HG02678 (cell line): ENCODE measurements at regions not wholly inside any gene's neighbourhood (a gene's known extent, or its start where the extent isn't known, plus 50 kb on each side); places are given as distances from the start of the nearest gene placed in this dataset.

Experiments
- ATAC-seq: cut with Tn5 transposase; IDR thresholded peaks from one replicate; pipeline ENCODE4 v1.9.1; 2021; ENCODE audit warnings: mild to moderate bottlenecking, moderate library complexity; ENCODE audit not compliant: unreplicated experiment

DNA sequence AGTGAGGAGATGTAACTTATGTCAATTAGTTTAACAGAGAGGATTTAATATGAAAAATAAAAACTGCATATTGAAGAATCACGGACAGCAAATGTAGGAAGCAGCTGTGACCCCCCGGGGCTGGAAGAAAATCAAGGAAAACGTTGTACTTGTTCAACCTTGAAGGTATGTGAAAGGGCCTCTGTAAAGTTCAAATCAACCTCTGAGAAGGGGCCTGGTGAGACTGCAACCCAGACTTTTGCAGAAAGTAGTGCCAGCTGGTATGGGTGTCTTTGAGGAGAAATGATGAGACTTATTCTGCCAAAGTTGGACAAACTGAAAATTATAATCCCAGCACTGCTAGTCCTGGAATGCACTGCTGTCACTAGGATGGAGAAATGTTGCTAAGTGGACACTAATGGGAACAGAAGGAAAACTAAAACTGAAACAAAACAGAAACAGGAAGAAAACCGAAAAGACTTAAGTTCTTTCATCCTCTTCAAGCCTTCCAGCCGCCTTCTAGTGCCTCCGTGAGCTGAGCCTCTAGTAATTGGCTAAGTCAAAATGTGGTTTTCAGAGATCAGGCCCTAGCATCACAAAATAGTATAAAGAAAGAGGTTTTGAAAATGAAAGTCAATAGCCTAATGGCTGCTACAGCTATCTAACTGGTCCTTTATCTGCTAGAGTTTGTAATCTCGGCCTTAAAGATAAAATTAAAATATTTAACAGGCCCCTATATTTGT is 253.7 kb upstream of the SORCS1 start:
- ATAC-seq: peak; percentile 82

- no peak for ATAC-seq
Observed at GRCh38 chr10:107417446-107417845, 252.9 kb upstream of the SORCS1 start.

DNA sequence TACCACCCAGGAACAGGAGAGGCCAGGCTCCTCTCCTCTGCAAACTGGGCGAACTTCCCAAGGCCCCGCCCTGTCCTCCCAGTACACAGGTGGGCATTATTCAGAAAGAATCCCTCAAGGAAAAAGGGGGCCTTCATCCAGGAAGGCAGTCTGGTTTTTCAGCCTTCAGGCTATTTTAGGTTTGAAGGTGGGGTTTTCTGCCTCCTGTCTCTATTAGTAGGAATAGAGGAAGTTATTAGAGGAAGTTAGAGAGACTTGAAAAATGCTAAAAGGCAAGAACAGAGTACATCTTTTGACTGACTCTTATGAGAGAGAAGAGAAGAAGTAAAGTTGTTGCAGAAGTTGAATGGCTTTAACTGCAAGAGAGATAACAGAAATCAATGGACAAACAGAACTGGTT is 250.9 kb upstream of the SORCS1 start:
- ATAC-seq: peak; percentile 43

GRCh38 chr10:107413971-107414370 is 249.5 kb upstream of the SORCS1 start:
- ATAC-seq: no peak

DNA sequence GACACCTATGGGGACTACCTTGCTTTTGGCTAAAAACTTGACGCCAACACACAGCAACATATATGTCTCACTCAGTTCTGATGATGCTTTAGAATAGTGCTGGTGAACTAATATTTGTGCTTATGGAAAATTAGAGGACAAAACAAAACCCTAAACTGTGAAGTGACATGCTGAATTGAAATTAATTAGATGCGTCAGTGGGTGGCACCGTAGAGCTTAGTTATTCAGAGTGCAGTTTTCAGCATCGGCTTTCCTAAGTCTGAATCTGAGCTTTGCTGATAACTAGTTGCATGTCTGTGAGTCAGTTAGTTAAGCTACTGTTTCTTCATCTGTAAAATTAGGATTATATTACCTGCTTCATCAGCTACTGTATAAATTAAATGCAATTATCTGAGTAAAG is 245.0 kb upstream of the SORCS1 start:
- peak; percentile 63 for ATAC-seq

DNA sequence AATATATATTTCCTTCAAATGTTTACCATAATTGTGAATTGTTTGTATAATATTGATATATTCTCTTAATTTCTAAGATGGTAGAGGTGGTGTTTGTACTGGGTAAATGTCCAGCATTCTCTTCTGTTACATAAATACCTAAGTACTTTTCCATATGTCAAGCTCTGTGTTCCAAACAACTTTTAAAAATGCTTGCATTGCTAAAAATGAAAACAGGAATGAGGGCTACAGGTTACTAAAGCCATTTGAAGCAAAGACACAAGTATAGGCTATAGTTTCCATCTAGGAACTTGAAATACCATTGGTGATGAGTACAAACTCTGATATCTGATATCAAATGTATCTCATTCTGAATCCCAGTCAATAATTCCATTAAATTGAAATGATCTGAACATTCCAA is 233.6 kb upstream of the SORCS1 start:
- no peak for ATAC-seq

- no peak for ATAC-seq
Observed at GRCh38 chr10:107391901-107392300, 227.4 kb upstream of the SORCS1 start.

DNA sequence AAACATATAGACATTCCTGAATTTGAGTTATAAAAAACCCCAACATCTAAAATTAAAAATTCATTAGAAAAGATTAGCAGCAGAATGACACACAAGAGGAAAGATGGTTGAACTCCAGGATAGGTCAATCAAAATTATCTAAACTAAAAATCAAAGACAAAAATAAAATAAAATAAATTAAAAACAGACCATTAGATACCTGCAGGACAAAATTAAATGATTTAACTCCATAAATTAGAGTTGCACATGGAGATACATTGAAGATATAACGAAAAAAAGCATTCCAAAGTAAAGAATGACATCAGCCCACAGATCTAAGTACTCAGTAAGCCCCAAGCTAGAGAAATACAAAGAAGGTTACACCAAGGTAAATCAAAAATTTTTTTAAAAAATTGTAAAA is 226.1 kb upstream of the SORCS1 start:
- no peak for ATAC-seq

DNA sequence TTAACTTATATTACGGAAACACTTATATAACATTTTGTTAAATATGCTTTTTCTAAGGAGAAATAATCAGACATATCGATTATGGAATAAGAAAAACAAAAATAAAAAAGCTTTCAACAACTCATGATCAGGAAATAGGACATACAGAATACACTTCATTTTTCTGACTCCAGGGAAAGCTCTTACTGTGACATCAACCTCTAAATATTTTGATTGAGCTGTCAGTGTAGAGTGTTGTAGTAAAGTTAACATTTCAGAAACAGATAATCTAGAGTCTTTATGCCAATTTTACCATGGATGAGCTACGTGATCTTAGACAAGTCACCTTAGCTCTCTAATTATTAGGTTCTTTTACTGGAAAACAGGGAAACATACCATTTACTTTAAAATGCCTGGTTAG is 218.9 kb upstream of the SORCS1 start:
- no peak for ATAC-seq

DNA sequence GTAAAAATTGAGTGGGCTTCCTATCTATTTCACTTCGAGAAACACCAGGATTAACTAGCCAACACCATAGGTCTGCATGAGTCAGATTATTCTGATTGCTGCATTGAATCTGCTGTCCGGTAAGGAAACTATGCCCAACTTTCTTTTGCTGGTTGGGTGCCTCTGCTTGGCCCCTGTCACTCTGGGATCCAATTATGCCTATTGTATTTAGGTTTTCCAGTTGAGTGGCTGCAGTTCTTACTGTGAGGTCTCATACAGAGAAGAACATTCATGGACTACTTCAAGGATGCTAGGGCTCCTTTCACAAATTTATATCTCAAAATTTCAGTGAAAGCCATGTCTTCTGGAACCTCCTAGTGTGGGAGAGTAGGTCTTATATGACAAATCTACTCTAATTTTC is 215.1 kb upstream of the SORCS1 start:
- ATAC-seq: no peak

DNA sequence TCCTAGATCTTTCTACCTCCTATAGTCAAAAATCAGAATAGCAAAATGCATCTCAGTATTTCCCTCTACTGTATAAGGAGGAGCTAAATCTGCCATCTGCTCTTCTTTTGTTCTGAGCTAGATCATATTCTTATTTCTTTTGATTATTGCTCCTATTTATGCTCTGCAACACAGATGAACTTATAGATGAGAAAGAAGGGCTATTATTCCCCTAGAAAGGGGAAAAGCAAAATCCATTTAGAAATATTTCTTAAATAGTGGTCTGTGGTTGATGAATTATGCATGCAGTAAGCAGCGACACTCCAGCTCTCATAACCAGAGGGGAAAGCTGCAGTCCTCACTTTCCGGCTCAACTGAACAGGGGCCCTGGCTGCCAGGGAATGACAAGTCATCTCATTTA is 207.3 kb upstream of the SORCS1 start:
- ATAC-seq: no peak

DNA sequence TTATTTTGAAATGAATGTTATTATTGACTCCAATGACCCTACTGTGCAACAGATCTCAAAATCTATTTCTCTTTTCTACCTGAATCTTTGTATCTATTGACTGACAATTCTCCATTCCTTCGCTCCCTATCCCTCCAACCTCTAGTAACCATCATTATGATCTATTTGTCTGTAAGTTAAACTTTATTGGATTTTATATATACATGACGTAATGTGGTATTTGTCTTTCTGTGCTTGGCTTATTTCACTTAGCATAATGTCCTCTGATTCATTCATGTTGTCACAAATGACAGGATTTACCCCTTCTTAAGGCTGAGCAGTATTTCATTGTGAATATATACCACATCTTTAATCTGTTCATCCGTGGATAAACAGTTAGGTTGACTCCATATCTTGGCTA is 200.4 kb upstream of the SORCS1 start:
- ATAC-seq: no peak

DNA sequence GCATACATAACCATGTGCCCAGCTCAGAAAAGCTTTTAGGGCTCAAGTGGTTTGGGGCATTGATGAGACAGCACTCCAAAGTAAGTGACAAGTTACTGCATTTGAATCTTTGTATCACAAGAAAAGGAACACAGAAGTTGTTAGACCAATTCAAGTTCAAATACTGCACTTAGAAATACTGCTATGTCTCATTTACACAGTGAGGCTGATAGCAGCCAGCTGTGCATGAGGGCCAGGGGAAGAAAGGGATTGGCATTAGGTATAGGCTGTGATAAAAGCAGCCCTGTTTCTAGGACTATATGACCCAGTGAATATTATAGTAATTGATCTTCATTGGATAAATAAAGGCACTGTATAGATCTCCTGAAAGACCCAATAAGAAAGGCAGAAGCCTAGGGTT is 197.8 kb upstream of the SORCS1 start:
- no peak for ATAC-seq

DNA sequence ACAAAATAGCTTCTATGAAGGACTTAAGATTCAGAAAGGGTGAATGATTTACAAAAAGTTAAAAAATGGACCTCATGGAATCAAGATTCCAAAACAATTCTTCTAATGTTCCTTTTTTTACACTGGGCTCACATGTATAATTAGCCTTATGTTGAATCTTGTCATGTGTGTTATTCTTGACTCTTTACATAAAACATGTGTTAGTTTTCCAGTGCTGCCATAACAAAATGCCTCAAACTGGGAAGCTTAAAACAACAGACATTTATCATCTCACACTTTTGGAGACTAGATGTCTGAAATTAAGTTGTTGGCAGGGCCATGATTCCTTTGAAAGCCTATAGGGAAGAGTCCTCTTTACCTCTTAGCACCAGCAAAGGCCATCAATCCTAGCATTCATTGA is 192.5 kb upstream of the SORCS1 start:
- no peak for ATAC-seq

DNA sequence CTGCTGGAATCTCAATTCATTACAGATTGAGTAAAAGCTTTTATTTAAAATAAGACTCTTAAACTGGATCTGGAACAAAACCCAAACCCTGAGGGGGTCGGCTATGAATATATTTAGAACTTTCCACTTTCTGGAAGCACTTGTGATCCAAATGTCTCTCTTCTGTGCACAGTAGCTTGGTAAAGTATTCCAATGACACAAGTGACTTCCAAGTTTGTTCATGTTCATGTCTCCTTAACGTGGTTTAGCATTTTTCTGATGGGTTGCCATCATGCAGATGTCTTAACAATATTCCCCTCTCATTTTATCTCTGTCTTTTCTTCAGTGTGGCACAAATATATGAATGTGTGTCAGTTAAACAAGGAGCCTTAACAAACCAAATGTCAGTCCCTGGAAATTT is 191.9 kb upstream of the SORCS1 start:
- no peak for ATAC-seq

GRCh38 chr10:107342711-107343110 is 178.2 kb upstream of the SORCS1 start:
- ATAC-seq: no peak

GRCh38 chr10:107341281-107341680 is 176.8 kb upstream of the SORCS1 start:
- ATAC-seq: no peak

GRCh38 chr10:107340326-107340725 is 175.8 kb upstream of the SORCS1 start:
- ATAC-seq: no peak

- no peak for ATAC-seq
Observed at GRCh38 chr10:107336061-107336460, 171.6 kb upstream of the SORCS1 start.

- ATAC-seq: no peak
Observed at GRCh38 chr10:107317592-107317991, 153.1 kb upstream of the SORCS1 start.

GRCh38 chr10:107303203-107303602 is 138.7 kb upstream of the SORCS1 start:
- no peak for ATAC-seq

DNA sequence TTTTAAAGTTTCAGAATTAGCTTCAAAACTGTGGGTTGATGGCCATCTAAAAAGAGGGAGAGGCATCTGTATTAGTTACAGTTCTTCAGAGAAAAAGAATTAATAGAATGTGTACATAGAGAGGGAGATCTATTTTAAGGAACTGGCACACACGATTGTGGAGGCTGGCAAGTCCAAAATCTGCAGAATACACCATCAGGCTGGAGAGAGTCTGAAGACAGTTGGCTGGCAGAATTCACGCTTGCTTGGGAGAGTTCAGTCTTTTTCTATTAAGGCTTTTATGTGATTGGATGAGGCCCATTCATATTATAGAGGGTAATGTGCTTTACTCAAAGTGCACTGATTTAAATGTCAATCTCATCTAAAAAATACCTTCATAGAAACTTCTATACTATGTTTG is 135.1 kb upstream of the SORCS1 start:
- ATAC-seq: no peak

DNA sequence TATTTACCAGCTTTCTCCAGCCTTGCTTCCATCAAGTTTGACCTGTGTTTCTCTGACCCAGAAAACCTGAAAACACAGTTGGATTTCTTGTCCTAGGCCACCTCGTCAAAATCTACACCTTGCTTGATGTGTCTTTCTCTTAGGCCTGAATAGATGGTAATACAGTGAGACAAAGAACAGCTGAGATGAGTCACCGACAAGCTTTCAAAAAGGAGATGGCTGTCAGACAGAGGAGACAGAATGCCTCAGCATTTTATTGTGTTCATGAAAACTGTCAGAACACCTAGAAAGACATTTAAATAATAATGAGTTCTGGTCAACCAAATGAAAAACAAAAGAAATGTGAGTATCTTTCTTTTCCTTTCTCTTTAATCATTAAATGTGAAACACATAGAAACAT is 119.7 kb upstream of the SORCS1 start:
- no peak for ATAC-seq
